Muscle layer of duodenum (tissue), 2 donors: ENCODE measurements at regions not wholly inside any gene's neighbourhood (a gene's known extent, or its start where the extent isn't known, plus 50 kb on each side); places are given as distances from the start of the nearest gene placed in this dataset.
"Not testable (repeated sequence)": the region's sequence is repeated elsewhere in the genome, so short reads cannot be mapped to it uniquely, and the experiment has no call there.

Experiments used
- H3K27ac ChIP-seq: one replicate; pipeline ENCODE4 v1.7.0; 2013; ENCODE audit warnings: mild to moderate bottlenecking, low read length
- H3K27me3 ChIP-seq: one replicate; pipeline ENCODE4 v1.7.0; 2013; ENCODE audit warnings: low read depth, mild to moderate bottlenecking, control low read depth, low read length
- H3K36me3 ChIP-seq, 2 donors: one replicate each; pipeline ENCODE4 v1.7.0; 2013; ENCODE audit warnings: low read length in 2 of 2, control low read depth in 1 of 2, mild to moderate bottlenecking in 1 of 2; ENCODE audit not compliant: insufficient read depth in 2 of 2, control insufficient read depth in 1 of 2
- H3K4me1 ChIP-seq, 2 donors: one replicate each; pipeline ENCODE4 v1.7.0; 2013; ENCODE audit warnings: low read length in 2 of 2, mild to moderate bottlenecking in 2 of 2, control low read depth in 1 of 2, moderate library complexity in 1 of 2; ENCODE audit not compliant: insufficient read depth in 2 of 2, control insufficient read depth in 1 of 2
- H3K4me3 ChIP-seq, 2 donors: one replicate each; pipeline ENCODE4 v1.7.0; 2013; ENCODE audit warnings: low read length in 2 of 2, low read depth in 1 of 2, mild to moderate bottlenecking in 1 of 2
- H3K9me3 ChIP-seq, 2 donors: one replicate each; pipeline ENCODE4 v1.7.0; 2013; ENCODE audit warnings: low read length in 2 of 2, control low read depth in 1 of 2, mild to moderate bottlenecking in 1 of 2; ENCODE audit not compliant: control insufficient read depth in 1 of 2
- donor health status: healthy.

DNA sequence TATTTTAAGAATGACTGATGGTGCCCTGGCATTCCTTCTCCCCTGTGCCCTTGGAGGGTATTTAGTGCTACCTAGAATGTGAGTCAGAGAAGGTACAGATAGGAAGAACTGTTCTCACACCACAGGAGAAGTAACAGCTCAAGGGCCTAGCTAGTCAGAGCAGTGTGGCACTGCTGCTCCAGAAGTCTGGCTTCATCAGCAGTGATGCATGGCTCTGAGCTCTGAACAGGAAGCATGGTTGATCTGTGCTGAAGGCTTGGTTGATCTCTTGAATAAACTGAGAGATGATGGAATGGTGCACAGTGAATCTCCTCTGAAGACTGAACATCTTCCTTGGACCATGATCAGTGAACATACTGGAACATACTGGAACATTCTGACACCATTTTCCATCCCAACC, 425.3 kb upstream of the SLC35B3 start:
- Histone ChIP-seq H3K27me3 (no peaks in the 10 kb centered on the region), H3K4me3 (no peak overlapping the region), H3K4me1 (no peaks in the 10 kb centered on the region), H3K36me3 (no peaks in the 10 kb centered on the region), H3K27ac (no peak overlapping the region), H3K9me3 (no peaks in the 10 kb centered on the region)

DNA sequence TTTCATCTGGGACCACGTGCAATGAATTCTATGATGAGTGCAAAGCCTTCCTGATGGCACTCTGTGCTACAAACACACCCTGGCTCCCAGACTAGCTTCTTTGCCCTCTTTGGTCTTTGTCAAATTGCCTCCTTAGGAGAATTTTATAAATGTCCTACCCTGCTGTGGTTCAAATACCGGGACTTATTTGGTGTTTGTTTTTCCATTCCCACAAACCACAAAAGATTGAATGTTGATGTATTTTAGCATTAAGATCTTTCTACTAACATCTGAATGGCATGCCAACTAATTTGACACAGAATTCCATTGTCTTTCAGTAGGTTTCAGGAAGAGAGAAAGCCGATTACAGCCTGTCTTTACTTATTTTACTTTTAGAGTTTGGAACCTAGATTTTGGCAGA, 424.2 kb upstream of the SLC35B3 start:
- Histone ChIP-seq H3K27me3 (no peaks in the 10 kb centered on the region), H3K9me3 (no peaks in the 10 kb centered on the region), H3K36me3 (no peaks in the 10 kb centered on the region), H3K4me3 (no peak overlapping the region), H3K4me1 (no peaks in the 10 kb centered on the region), H3K27ac (no peak overlapping the region)

DNA sequence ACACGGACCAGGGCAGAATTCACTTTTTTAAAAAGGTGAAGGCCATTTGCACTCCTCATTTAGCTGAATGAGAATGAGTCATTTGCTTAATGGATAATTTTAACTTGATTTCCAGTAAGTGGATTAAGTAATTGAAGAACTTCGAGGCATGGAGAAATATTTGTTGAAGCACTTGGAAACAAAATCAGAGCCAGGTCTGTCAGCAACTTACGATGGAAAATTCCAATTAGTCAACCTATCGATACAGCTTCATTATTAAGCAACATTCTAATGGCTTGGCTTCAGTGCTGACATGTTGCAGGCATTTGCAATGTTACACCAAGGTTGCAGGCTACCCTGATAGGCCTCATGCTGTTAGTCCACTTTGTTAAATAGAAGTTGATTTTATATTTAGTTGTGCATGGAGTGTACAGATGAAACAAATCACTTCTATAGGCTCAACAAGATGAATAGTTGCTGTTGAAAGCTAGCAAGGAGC, 423.5 kb upstream of the SLC35B3 start:
- H3K4me1 ChIP-seq: no peaks in the 10 kb centered on the region
- no peaks in the 10 kb centered on the region for H3K27me3 ChIP-seq
- no peak overlapping the region for H3K4me3 ChIP-seq
- H3K36me3 ChIP-seq: no peaks in the 10 kb centered on the region
- H3K27ac ChIP-seq: no peak overlapping the region
- H3K9me3 ChIP-seq: no peaks in the 10 kb centered on the region

DNA sequence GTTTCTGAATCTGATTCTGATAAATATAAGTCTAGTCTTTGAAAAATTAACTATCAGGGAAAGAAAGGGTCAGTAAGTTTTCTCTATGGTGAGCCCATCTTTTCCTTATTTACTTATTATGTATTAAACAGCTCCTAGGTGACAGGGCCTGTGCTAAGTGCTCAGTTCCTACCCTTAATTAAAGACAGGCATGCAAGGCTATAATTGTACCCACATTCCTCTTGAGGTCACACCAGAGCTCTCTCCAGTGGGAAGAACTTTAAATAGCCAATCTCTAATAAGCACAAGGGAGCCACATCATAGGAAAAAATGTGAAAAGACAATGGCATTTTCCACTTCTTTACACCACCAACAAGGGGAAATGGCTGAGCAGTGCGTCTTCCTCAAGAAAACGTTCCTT, 421.8 kb upstream of the SLC35B3 start:
- Histone ChIP-seq H3K4me3 (no peak overlapping the region), H3K36me3 (no peaks in the 10 kb centered on the region), H3K4me1 (no peaks in the 10 kb centered on the region), H3K27ac (no peak overlapping the region), H3K27me3 (no peaks in the 10 kb centered on the region), H3K9me3 (no peaks in the 10 kb centered on the region)

DNA sequence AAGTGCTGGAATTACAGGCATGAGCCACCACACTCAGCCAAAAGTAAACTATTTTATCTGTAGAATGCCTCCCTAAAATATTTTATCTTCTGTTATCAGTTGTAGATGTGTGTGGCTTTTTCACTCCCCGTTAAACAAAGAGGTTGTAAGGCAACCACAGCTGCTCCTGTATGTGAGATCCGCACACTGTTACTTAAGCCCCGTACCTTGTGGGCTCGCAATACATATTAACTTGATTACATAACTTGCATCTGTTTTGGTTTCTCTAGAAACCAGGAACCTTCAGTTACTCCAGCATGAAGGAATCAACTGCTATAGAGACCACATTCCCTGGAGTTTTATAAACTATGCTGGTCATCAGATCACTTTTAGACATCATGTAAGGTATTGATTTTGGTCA, 420.1 kb upstream of the SLC35B3 start:
- no peaks in the 10 kb centered on the region for H3K36me3 ChIP-seq
- no peaks in the 10 kb centered on the region for H3K27me3 ChIP-seq
- no peak overlapping the region for H3K4me3 ChIP-seq
- no peaks in the 10 kb centered on the region for H3K9me3 ChIP-seq
- no peak overlapping the region for H3K27ac ChIP-seq
- H3K4me1 ChIP-seq: no peaks in the 10 kb centered on the region

DNA sequence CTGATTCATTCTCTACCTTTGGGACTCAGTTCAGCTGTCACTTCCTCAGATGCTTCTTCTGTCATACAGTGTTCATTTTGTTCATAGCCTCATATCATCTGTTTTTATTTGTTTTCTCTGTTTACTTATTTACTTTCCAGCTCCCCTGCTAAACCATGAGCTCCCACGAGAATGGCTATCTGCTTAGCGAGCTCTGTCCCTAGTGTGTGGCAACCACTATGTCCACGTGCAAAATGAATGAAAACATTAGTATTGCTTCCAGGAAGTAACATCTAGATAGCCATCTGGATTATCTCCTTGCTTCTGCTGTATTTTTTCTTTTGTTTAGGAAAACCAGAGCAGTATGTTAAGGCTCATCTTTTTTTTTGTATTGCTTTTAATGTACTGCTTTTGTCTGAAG, 417.0 kb upstream of the SLC35B3 start:
- Histone ChIP-seq H3K36me3 (no peaks in the 10 kb centered on the region), H3K27ac (no peak overlapping the region), H3K27me3 (no peaks in the 10 kb centered on the region), H3K4me1 (no peaks in the 10 kb centered on the region), H3K4me3 (no peak overlapping the region), H3K9me3 (no peaks in the 10 kb centered on the region)

DNA sequence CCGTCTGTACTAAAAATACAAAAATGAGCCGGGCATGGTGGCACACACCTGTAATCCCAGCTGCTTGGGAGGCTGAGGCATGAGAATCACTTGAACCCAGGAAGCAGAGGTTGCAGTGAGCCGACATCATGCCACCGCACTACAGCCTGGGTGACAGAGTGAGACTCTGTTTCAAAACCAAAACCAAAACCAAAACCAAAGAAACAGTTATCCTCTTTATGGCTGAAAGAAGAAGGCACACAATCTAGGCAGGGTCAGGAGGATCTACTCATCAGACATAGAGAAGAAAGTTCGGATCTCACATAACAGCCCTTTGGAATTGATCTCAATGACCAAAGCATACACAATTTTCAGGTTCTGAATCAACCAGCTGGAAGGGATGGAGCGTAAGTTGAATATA, 411.3 kb upstream of the SLC35B3 start:
- H3K9me3 ChIP-seq, H3K4me1 ChIP-seq, H3K27me3 ChIP-seq, H3K36me3 ChIP-seq, H3K27ac ChIP-seq, H3K4me3 ChIP-seq: not testable (repeated sequence)

DNA sequence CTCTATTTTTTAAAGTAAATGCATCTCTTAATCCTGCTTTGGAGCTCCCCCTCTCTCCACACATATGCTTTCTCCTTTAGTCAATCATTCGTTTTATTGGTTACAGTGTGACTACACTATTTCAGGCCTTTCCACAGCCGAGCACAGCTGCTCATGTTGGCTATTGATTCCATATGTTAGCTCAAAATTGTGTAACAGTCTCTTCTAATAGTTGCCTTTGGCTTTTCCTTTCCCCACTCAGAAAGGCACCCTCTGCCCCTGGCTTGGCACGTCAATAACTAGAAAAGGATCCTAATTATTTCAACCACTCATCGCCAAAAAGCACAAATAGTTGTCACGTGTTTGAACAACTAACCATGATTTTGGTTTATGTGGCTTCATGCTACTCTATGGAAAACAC, 410.3 kb upstream of the SLC35B3 start:
- Histone ChIP-seq H3K27me3 (no peaks in the 10 kb centered on the region), H3K27ac (no peak overlapping the region), H3K9me3 (no peaks in the 10 kb centered on the region), H3K36me3 (no peaks in the 10 kb centered on the region), H3K4me3 (no peak overlapping the region), H3K4me1 (no peaks in the 10 kb centered on the region)

DNA sequence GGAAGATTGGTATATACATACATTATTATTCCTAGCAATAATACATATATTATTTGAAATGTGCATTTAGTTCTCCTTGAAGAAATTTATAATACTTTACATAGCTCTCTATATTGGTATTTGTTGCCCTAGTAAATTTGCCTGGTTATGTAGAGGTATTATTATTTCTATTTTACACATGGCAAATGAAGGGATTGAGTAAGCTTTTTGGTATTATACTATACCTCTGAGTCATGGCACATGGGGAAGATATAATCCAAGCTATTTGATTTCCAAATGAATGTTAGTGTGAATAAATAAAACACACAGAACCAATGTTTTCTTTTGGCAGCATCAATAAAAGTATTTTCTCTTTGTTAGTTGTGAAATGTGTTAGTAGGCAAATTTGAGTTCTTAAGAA, 409.6 kb upstream of the SLC35B3 start:
- Histone ChIP-seq H3K27me3 (no peaks in the 10 kb centered on the region), H3K4me3 (no peak overlapping the region), H3K36me3 (no peaks in the 10 kb centered on the region), H3K27ac (no peak overlapping the region), H3K4me1 (no peaks in the 10 kb centered on the region), H3K9me3 (no peaks in the 10 kb centered on the region)

DNA sequence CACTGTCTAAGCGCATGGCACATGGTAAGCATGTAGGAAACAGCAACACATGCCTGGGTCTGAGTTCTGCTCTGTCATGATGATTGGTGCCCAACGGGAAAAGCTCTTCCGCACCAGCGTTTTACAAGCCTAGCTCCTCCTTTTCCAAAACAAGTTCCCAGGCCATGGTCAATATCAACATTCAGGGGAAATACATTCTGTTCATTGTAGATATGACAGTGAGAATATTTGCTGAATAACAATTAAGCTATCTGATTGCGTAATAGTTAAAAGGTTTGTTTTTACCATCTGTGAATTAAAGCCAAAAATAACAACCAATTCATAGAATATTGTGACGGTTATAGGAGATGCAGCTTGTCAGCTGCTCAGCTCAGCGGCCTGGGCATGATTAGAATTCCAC, 404.3 kb upstream of the SLC35B3 start:
- no peaks in the 10 kb centered on the region for H3K4me1 ChIP-seq
- no peaks in the 10 kb centered on the region for H3K36me3 ChIP-seq
- H3K27me3 ChIP-seq: no peaks in the 10 kb centered on the region
- no peaks in the 10 kb centered on the region for H3K9me3 ChIP-seq
- H3K4me3 ChIP-seq: no peak overlapping the region
- H3K27ac ChIP-seq: no peak overlapping the region

DNA sequence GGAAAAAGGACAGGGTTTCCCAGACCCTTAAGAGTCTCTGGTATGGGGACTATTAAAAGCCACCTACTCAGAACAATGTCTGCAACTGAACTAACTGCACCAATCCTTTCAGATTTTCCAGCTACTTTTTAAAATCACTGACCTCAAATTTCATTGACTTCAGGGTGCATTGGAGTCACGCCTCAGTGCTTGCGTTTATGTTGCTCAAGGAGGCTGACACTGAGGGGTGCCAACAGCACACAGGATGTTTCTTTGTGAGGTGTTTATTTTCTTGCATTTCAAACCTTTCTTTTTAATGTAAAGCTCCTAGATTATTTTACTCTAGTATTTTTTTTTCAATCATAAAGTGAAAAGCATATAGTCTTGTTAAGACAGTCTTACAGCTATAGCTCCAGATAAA, 402.0 kb upstream of the SLC35B3 start:
- Histone ChIP-seq H3K27me3 (no peaks in the 10 kb centered on the region), H3K9me3 (no peaks in the 10 kb centered on the region), H3K36me3 (no peaks in the 10 kb centered on the region), H3K4me3 (no peak overlapping the region), H3K4me1 (no peaks in the 10 kb centered on the region), H3K27ac (no peak overlapping the region)

DNA sequence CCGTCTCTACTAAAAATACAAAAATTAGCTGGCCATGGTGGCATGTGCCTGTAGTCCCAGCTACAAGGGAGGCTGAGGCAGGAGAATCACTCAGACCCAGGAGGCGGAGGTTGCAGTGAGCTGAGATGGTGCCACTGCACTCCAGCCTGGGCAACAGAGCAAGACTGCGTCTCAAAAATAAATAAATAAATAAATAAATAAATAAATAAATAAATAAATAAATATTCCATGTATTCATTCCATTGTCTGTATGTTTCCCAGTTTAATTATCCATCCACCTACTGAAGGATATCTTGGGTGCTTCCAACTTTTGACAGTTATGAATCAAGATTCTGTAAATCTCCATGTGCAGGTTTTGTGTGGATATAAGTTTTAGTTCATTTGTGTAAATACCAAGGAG, 397.4 kb upstream of the SLC35B3 start:
- not testable (repeated sequence) for H3K27me3 ChIP-seq, H3K4me3 ChIP-seq, H3K36me3 ChIP-seq, H3K4me1 ChIP-seq, H3K27ac ChIP-seq, H3K9me3 ChIP-seq
